ENCODE measurements at regions not wholly inside any gene's neighbourhood (a gene's known extent, or its start where the extent isn't known, plus 50 kb on each side); places are given as distances from the start of the nearest gene placed in this dataset.

DNA sequence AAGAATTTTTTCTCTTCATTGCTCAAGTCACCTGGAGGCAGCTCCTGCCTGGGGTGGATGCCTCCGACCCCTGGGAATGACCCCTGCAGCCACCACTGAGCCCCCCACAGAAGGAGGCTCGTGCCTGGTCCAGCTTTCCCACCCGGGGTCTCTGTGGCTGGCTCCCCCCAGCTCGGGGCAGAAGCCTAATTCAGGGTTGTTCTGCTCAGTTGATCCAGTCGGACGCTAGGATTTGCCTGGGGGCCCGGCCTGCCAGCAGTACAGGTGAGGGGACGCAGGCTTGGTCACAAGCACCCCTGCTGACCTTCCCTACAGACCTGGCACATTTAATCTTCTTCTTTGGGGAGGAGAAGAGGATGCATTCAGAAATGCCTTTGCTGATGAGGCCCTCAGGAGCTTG is 53.6 kb upstream of the POFUT2 start:
- Histone ChIP-seq H3K9me3 (ENCODE audit: low read depth, low read length, poor library complexity, severe bottlenecking) (no peaks in the 10 kb centered on the region), H3K36me3 (ENCODE audit: insufficient read depth, low read length, poor library complexity, severe bottlenecking) (no peaks in the 10 kb centered on the region), H3K4me1 (ENCODE audit: insufficient read depth, low read length, poor library complexity, severe bottlenecking) (peaks cover 10% of the 10 kb centered on the region), H3K4me3 (ENCODE audit: low read depth, low read length, poor library complexity, severe bottlenecking) (no peak overlapping the region), H3K27ac (ENCODE audit: low read depth, low read length, poor library complexity, severe bottlenecking) (no peak overlapping the region), H3K27me3 (replicated peaks; ENCODE audit: insufficient read depth, low read depth, low read length, poor library complexity) (no peaks in the 10 kb centered on the region)
- POLR2A ChIA-PET (ENCODE audit: low non-redundant PET) = no interaction called here
- TF ChIP-seq, protein P1, sequence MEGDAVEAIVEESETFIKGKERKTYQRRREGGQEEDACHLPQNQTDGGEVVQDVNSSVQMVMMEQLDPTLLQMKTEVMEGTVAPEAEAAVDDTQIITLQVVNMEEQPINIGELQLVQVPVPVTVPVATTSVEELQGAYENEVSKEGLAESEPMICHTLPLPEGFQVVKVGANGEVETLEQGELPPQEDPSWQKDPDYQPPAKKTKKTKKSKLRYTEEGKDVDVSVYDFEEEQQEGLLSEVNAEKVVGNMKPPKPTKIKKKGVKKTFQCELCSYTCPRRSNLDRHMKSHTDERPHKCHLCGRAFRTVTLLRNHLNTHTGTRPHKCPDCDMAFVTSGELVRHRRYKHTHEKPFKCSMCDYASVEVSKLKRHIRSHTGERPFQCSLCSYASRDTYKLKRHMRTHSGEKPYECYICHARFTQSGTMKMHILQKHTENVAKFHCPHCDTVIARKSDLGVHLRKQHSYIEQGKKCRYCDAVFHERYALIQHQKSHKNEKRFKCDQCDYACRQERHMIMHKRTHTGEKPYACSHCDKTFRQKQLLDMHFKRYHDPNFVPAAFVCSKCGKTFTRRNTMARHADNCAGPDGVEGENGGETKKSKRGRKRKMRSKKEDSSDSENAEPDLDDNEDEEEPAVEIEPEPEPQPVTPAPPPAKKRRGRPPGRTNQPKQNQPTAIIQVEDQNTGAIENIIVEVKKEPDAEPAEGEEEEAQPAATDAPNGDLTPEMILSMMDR (conservative IDR thresholded peaks at IDR 0.05; ENCODE audit: low read depth, low read length) = no peak
- no peak for TF ChIP-seq EZH2 (IDR thresholded peaks at IDR 0.05; ENCODE audit: borderline replicate concordance, low read depth, low read length, poor library complexity, severe bottlenecking)
- CTCF ChIA-PET = interaction anchor here (0.5 kb wide), 1 partner anchor 1099 kb away, joined by 3 read pairs; no protein-coding TSS in a partner anchor
- no peak for DNase-seq (ENCODE audit: low spot score)
- no TSS peak for BruUV-seq (replicated peaks)
- intact Hi-C loops (cut with micrococcal nuclease; ENCODE audit: unreplicated experiment) = no loop called here

DNA sequence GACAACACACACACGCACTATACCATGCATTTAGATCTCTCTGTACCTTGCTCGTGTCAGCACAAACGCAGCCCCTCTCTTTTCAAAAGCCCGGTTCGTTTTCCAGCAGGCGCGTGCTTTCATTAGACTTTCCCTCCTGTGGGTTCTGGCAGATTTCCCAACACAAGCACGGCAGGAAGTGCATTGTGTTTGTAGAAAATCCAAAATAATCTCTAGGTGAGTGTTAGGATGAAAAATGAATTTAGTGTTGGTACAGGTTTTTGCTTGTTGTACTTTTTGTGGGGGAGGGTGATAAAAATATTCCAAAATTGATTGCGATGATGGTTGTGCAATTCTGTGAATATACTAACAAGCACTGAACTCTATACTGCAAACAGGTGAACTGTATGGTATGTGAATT is 54.1 kb upstream of the POFUT2 start:
- Histone ChIP-seq H3K27ac (ENCODE audit: low read depth, low read length, poor library complexity, severe bottlenecking) (no peak overlapping the region), H3K9me3 (ENCODE audit: low read depth, low read length, poor library complexity, severe bottlenecking) (no peaks in the 10 kb centered on the region), H3K27me3 (replicated peaks; ENCODE audit: insufficient read depth, low read depth, low read length, poor library complexity) (no peaks in the 10 kb centered on the region), H3K36me3 (ENCODE audit: insufficient read depth, low read length, poor library complexity, severe bottlenecking) (no peaks in the 10 kb centered on the region), H3K4me3 (ENCODE audit: low read depth, low read length, poor library complexity, severe bottlenecking) (no peak overlapping the region), H3K4me1 (ENCODE audit: insufficient read depth, low read length, poor library complexity, severe bottlenecking) (peaks cover 10% of the 10 kb centered on the region)
- CTCF ChIA-PET = interaction anchor here (0.5 kb wide), 1 partner anchor 1099 kb away, joined by 3 read pairs; no protein-coding TSS in a partner anchor
- POLR2A ChIA-PET (ENCODE audit: low non-redundant PET) = interaction anchor here (0.7 kb wide), 1 partner anchor 16 kb away, joined by 5 read pairs; no protein-coding TSS in a partner anchor
- intact Hi-C loops (cut with micrococcal nuclease; ENCODE audit: unreplicated experiment) = no loop called here
- DNase-seq (ENCODE audit: low spot score) = peak; percentile 61
- no TSS peak for BruUV-seq (replicated peaks)
- no peak for TF ChIP-seq EZH2 (IDR thresholded peaks at IDR 0.05; ENCODE audit: borderline replicate concordance, low read depth, low read length, poor library complexity, severe bottlenecking)
- TF ChIP-seq, protein P1 (conservative IDR thresholded peaks at IDR 0.05; ENCODE audit: low read depth, low read length) = no peak

DNA sequence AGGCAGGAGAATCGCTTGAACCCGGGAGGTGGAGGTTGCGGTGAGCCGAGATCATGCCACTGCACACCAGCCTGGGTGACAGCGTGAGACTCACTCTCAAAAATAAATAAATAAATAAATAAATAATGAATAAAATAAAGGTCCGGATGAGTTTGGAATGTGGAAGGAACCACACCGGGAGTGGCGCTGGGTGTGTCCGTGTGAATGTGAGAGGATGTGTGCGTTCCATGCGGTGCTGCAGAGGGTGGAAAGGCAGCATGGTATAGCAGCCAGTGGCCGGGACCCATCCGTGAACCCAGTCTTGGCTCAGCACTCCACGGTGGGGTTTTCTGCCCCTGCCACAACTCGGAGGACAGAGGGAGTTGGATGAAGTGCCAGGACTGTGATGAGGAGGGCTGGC is 56.2 kb upstream of the POFUT2 start:
- CTCF ChIA-PET = no interaction called here

More for the DNA sequence above, 56.2 kb upstream of the POFUT2 start:
- Histone ChIP-seq H3K27me3 (replicated peaks; ENCODE audit: insufficient read depth, low read depth, low read length, poor library complexity) (no peaks in the 10 kb centered on the region), H3K9me3 (ENCODE audit: low read depth, low read length, poor library complexity, severe bottlenecking) (no peaks in the 10 kb centered on the region), H3K4me3 (ENCODE audit: low read depth, low read length, poor library complexity, severe bottlenecking) (no peak overlapping the region), H3K4me1 (ENCODE audit: insufficient read depth, low read length, poor library complexity, severe bottlenecking) (peaks cover 20% of the 10 kb centered on the region), H3K27ac (ENCODE audit: low read depth, low read length, poor library complexity, severe bottlenecking) (no peak overlapping the region), H3K36me3 (ENCODE audit: insufficient read depth, low read length, poor library complexity, severe bottlenecking) (no peaks in the 10 kb centered on the region)
- intact Hi-C loops (cut with micrococcal nuclease; ENCODE audit: unreplicated experiment) = no loop called here
- TF ChIP-seq, protein P1 (conservative IDR thresholded peaks at IDR 0.05; ENCODE audit: low read depth, low read length) = no peak
- TF ChIP-seq EZH2 (IDR thresholded peaks at IDR 0.05; ENCODE audit: borderline replicate concordance, low read depth, low read length, poor library complexity, severe bottlenecking) = no peak
- POLR2A ChIA-PET (ENCODE audit: low non-redundant PET) = no interaction called here
- no peak for DNase-seq (ENCODE audit: low spot score)
- BruUV-seq (replicated peaks) = no TSS peak
